ENCODE measurements at regions not wholly inside any gene's neighbourhood (a gene's known extent, or its start where the extent isn't known, plus 50 kb on each side); places are given as distances from the start of the nearest gene placed in this dataset.

DNA sequence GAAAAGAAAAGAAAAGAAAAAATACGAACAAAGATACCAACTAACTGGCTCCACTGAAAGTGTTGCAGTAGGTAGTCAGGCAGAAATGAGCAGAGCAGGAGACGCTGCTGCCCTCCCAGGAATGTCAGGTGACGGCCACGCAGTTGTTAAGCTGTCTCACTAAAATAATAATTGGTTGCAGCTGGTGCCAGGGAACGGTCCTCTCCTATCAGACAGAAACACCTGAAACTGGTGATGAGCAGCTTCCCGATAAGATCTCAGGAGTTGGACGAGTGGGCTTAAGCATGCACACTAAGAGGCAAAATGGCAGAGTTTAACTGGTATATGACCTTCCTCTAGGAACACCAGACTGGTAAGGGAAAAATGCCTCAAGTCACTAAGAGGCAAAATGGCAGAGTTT is 611.1 kb downstream of the ZEB2 start (continued):
- TF ChIP-seq, protein P1, sequence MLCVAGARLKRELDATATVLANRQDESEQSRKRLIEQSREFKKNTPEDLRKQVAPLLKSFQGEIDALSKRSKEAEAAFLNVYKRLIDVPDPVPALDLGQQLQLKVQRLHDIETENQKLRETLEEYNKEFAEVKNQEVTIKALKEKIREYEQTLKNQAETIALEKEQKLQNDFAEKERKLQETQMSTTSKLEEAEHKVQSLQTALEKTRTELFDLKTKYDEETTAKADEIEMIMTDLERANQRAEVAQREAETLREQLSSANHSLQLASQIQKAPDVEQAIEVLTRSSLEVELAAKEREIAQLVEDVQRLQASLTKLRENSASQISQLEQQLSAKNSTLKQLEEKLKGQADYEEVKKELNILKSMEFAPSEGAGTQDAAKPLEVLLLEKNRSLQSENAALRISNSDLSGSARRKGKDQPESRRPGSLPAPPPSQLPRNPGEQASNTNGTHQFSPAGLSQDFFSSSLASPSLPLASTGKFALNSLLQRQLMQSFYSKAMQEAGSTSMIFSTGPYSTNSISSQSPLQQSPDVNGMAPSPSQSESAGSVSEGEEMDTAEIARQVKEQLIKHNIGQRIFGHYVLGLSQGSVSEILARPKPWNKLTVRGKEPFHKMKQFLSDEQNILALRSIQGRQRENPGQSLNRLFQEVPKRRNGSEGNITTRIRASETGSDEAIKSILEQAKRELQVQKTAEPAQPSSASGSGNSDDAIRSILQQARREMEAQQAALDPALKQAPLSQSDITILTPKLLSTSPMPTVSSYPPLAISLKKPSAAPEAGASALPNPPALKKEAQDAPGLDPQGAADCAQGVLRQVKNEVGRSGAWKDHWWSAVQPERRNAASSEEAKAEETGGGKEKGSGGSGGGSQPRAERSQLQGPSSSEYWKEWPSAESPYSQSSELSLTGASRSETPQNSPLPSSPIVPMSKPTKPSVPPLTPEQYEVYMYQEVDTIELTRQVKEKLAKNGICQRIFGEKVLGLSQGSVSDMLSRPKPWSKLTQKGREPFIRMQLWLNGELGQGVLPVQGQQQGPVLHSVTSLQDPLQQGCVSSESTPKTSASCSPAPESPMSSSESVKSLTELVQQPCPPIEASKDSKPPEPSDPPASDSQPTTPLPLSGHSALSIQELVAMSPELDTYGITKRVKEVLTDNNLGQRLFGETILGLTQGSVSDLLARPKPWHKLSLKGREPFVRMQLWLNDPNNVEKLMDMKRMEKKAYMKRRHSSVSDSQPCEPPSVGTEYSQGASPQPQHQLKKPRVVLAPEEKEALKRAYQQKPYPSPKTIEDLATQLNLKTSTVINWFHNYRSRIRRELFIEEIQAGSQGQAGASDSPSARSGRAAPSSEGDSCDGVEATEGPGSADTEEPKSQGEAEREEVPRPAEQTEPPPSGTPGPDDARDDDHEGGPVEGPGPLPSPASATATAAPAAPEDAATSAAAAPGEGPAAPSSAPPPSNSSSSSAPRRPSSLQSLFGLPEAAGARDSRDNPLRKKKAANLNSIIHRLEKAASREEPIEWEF (CRISPR knock-in tag; IDR thresholded peaks at IDR 0.05), result no peak
- TF ChIP-seq, protein P2, sequence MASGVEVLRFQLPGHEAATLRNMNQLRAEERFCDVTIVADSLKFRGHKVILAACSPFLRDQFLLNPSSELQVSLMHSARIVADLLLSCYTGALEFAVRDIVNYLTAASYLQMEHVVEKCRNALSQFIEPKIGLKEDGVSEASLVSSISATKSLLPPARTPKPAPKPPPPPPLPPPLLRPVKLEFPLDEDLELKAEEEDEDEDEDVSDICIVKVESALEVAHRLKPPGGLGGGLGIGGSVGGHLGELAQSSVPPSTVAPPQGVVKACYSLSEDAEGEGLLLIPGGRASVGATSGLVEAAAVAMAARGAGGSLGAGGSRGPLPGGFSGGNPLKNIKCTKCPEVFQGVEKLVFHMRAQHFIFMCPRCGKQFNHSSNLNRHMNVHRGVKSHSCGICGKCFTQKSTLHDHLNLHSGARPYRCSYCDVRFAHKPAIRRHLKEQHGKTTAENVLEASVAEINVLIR (CRISPR knock-in tag; IDR thresholded peaks at IDR 0.05), result no peak

DNA sequence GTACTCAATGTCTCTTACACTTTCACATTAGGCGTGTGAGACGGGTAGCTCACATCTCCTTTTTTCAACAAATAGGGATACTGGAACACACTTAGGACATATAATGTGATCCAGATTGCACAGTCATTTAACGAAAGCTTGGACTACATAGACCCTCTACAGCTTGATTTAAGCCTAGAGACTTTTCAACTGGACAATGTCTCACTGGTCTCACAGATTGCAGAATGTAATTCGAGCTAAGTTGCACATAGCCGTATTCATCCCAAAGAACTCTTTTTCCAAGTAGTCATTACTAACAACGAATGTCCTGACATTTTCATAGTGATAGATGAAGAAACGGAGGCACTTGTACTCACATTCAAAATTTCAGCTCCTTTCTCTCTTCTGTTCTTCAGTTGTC is 612.1 kb downstream of the ZEB2 start:
- Histone ChIP-seq H3K27me3 (ENCODE audit: control insufficient read depth in 2 of 2, insufficient read depth in 2 of 2, low read length in 2 of 2) (no peaks in the 10 kb centered on the region), H3K36me3 (ENCODE audit: control insufficient read depth, insufficient read depth, low read length) (no peaks in the 10 kb centered on the region), H3K4me1 (replicated peaks in 1 of 2; ENCODE audit: control insufficient read depth in 2 of 2, insufficient read depth in 2 of 2, low read length in 2 of 2) (no peaks in the 10 kb centered on the region), H3K4me2 (ENCODE audit: insufficient read depth, low read length) (no peak overlapping the region), H4K20me1 (replicated peaks; ENCODE audit: control insufficient read depth, insufficient read depth, low read length) (no peaks in the 10 kb centered on the region), H2AFZ (ENCODE audit: low read depth, low read length) (no peak overlapping the region), H3K27ac (ENCODE audit: extremely low read depth, low read depth, low read length) (no peak overlapping the region), H3K4me3 (no peak overlapping the region), H3K9me1 (ENCODE audit: control insufficient read depth, insufficient read depth, low read length) (no peaks in the 10 kb centered on the region), H3K9me3 (replicated peaks; ENCODE audit: control insufficient read depth, insufficient read depth, low read depth, low read length) (no peaks in the 10 kb centered on the region), H3K9ac (ENCODE audit: insufficient read depth in 1 of 2, low read depth in 2 of 2, low read length in 2 of 2) (no peak overlapping the region), H3K79me2 (ENCODE audit: control insufficient read depth, insufficient read depth, low read length) (no peaks in the 10 kb centered on the region)
- ATAC-seq, result no peak
- in situ Hi-C loops (cut with MboI), result no loop called here
- FAIRE-seq, result no peak
- WGBS (ENCODE audit: insufficient coverage, low coverage, missing lambda C conversion rate), result 60% methylated on average over 7 of the region's 7 CpGs
- ChIA-PET POLR2A (no interaction called here), CTCF (ENCODE audit: low intra/inter-chr PET ratio) (no interaction called here)
- no TSS peak for BruUV-seq (replicated peaks)
- no peak for DNase-seq (ENCODE audit: extremely low read depth in 1 of 4, low spot score in 3 of 4)
- intact Hi-C loops (cut with micrococcal nuclease), result no loop called here
- TF ChIP-seq BHLHE40 (IDR thresholded peaks at IDR 0.05; ENCODE audit: low read length) (no peak), SRSF9 (IDR thresholded peaks at IDR 0.05; ENCODE audit: borderline replicate concordance, low read depth, low read length) (no peak), XRCC4 (IDR thresholded peaks at IDR 0.05; ENCODE audit: extremely low read depth, insufficient read depth, insufficient read length) (no peak), ZNF699 (CRISPR knock-in tag; IDR thresholded peaks at IDR 0.05; ENCODE audit: insufficient replicate concordance) (no peak), KLF6 (CRISPR knock-in tag; IDR thresholded peaks at IDR 0.05; ENCODE audit: borderline replicate concordance) (no peak), SMAD4 (CRISPR knock-in tag; conservative IDR thresholded peaks at IDR 0.05) (no peak), TCF3 (CRISPR knock-in tag; IDR thresholded peaks at IDR 0.05) (no peak), ZNF184 (CRISPR knock-in tag; IDR thresholded peaks at IDR 0.05) (no peak), PCBP1 (IDR thresholded peaks at IDR 0.05; ENCODE audit: low read depth, low read length, poor library complexity, severe bottlenecking) (no peak), GTF2A2 (tag; IDR thresholded peaks at IDR 0.05) (no peak)
- TF ChIP-seq, protein P3, sequence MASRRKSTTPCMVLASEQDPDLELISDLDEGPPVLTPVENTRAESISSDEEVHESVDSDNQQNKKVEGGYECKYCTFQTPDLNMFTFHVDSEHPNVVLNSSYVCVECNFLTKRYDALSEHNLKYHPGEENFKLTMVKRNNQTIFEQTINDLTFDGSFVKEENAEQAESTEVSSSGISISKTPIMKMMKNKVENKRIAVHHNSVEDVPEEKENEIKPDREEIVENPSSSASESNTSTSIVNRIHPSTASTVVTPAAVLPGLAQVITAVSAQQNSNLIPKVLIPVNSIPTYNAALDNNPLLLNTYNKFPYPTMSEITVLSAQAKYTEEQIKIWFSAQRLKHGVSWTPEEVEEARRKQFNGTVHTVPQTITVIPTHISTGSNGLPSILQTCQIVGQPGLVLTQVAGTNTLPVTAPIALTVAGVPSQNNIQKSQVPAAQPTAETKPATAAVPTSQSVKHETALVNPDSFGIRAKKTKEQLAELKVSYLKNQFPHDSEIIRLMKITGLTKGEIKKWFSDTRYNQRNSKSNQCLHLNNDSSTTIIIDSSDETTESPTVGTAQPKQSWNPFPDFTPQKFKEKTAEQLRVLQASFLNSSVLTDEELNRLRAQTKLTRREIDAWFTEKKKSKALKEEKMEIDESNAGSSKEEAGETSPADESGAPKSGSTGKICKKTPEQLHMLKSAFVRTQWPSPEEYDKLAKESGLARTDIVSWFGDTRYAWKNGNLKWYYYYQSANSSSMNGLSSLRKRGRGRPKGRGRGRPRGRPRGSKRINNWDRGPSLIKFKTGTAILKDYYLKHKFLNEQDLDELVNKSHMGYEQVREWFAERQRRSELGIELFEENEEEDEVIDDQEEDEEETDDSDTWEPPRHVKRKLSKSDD (conservative IDR thresholded peaks at IDR 0.05; ENCODE audit: low read length), result no peak
